Kidney capillary endothelial cell (primary cell): ENCODE measurements at regions not wholly inside any gene's neighbourhood (a gene's known extent, or its start where the extent isn't known, plus 50 kb on each side); places are given as distances from the start of the nearest gene placed in this dataset.
"Not testable (repeated sequence)": the region's sequence is repeated elsewhere in the genome, so short reads cannot be mapped to it uniquely, and the experiment has no call there.

Source experiments
- DNase-seq: peaks from one replicate; pipeline ENCODE4 v3.0.0-alpha.2; 2018; ENCODE audit warnings: low spot score

DNA sequence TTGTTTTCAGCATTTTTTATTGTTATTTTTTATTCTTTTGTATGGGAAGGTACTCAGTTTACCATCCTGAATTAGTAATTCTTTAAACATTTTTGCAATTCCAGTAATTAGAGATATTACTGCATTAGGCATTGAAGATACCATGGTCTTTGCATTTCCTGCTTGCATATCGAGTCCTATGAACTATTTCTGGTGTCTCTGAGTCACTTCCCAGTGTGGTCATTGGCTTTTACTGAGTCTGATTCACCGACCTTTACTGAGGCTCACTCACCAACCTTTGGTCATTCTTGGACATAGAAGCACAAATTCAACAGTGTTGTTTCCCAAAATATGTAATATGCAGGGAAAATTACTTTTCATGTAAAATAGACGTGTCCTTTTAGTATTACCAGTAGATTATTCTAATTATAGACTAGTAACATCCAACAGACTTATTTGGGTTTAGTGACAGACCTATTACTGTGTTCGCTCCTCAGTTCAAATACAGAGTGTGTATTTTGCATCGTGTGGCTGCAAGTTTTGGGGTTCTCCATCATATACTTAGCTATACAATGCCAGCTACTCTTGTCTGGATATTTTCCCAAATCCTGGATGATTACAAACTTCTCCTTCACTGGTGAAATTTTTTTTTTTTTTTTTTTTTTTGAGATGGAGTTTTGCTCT, 180.7 kb upstream of the PRSS1 start:
- DNase-seq = peak; percentile 89

DNA sequence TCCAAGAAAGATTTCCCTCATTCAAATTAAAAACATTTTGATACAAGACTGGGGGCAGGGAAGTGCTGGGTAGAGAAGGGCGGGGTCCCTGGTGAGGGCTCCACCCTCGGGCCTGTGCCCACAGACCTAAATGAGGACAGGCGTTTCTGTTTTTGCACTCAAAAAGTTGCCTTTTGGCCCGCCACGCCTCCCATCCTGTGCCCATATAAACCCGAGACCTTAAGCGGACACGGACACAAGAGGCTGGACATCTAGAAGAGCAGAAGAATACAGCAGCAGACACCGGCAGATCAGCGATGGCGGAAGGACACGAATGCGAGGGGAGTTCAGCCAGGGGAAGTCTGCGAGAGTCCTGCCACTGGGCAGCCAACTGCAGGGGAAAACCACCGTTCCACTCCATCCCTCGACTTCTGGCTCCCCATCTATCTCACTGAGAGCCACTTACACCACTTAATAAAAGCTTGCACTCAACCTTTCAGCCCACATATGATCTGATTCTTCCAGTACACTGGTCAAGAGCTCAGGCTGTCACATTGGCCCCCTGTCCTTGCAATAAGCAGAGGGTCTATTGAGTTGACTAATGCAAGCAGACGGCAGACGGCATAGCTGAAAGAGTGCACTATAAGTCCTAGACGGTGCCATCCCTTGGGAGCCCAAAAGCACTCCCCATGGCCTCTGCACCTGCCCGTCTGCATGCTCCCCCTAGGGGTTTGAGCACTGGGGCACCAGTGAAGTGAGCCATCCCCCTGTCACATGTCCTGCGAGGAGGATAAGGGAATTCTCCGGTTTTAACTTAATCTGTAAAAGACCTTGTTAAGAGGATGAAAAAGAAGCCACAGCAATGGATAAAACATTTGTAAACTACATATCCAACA, 181.8 kb upstream of the PRSS1 start:
- DNase-seq = no peak

DNA sequence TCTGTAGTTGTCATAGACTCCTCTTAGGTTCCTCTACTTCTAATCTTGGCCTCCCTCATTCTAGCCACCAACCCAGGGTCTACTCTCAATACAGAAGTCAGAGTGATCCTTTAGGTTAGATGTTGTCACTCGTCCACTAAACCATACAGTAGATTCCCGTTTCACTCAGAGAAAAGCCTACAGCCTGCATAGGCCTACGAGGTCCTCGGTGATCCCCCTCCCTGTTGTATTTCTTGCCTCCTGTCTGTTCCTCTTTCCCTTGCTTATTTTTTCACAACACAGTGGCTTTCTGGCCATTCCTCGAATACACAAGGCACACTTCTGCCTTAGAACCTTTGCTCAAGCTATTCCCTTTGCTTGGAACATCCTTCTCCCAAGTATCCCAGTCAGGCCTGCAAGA, 183.0 kb upstream of the PRSS1 start:
- DNase-seq = no peak

DNA sequence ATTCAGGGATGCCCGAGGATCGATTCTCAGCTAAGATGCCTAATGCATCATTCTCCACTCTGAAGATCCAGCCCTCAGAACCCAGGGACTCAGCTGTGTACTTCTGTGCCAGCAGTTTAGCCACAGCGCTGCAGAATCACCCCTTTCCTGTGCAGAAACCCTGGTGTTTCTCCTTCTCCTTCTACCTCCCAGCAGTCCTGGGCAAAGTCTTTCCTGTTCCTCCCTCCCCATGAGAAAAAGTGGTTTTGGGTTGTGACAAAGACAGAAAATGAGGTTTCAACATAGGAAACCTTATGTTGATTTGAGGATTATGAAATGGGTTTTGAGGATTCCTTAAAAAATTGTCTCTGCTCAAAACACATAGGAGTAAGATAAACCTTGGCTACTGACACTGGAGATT, 185.1 kb upstream of the PRSS1 start:
- not testable (repeated sequence) for DNase-seq

DNA sequence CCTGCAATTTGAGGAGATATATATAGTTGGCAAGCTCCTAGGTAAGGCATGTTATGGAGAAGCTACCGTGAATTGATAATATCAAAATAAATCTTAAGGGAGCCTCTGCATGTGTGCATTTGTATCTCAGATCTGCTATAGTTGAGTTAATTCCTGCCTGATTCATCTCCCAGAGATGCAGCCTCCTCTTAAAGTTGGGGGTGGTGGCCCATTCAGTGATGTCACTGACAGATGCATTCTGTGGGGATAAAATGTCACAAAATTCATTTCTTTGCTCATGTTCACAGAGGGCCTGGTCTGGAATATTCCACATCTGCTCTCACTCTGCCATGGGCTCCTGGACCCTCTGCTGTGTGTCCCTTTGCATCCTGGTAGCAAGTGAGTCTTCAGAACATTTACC, 185.8 kb upstream of the PRSS1 start:
- no peak for DNase-seq

DNA sequence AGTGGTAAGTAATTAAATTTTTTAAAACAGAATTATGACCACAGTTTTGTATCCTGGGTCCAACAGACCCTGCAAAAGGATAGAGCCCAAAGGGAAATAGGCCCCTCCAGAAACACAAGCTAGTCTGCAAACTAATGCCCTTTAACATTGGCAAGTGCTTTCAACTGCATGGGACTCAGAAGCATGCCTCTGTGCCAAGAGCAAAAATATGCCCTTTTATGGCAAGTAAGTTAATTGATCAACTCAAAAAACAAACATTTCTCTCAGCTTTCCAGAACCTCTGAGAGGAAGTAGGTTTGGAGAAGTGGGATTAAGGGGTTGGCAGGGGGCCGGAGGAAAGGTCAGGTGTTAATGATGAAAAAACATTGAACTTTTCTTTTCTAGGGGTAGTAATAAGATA, 186.6 kb upstream of the PRSS1 start:
- no peak for DNase-seq

DNA sequence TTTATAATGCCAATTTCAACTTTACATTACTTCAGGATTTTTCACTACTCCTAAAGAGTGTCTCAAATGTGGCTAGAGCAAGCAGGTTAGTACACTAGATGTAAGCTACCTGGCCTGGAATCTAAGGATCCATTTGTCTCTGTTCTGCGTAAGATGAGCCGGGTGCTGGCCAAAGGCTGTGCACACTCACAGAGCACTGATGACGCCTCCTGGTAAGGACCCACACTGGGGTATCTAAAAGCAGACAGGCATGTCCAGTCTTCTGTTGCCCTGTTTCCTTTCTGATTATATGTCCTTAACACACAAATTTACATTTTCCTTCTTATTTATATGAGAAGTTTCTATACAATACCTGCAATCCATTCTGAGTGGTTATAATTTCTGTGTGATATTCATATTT, 187.9 kb upstream of the PRSS1 start:
- DNase-seq = not testable (repeated sequence)

GRCh38 chr7:142560770-142561169, 188.5 kb upstream of the PRSS1 start:
- DNase-seq = not testable (repeated sequence)

DNA sequence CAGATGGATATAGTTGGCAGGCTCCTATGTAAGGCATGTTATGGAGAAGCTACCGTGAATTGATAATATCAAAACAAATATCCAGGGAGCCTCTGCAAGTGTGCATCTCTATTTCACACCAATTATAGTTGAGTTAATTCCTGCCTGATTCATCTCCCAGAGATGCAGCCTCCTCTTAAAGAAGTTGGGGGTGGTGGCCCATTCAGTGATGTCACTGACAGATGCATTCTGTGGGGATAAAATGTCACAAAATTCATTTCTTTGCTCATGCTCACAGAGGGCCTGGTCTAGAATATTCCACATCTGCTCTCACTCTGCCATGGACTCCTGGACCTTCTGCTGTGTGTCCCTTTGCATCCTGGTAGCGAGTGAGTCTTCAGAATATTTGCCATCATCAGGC, 189.1 kb upstream of the PRSS1 start:
- DNase-seq = no peak

- DNase-seq = peak; percentile 75
These were observed 191.2 kb upstream of the PRSS1 start for GRCh38 chr7:142557971-142558582.

DNA sequence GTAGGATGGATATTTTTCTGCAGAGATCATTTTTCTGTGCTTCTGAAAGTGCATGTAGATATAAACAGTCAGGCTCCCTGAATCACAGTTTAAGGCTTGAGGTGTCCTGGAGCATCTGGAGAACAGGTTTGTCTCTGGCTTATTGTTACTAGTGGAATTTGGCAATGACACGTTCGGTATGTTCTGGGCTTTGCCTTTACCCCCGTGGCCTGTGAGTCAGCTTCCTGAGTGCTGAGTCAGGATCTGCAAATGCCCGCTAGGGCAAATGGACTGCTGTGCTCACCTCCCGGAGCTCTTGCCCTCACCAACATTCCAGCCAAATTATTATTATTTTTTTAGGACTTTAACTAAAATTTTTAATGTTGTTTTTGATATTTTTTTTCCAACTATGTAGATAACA, 192.5 kb upstream of the PRSS1 start:
- peak; percentile 89 for DNase-seq

DNA sequence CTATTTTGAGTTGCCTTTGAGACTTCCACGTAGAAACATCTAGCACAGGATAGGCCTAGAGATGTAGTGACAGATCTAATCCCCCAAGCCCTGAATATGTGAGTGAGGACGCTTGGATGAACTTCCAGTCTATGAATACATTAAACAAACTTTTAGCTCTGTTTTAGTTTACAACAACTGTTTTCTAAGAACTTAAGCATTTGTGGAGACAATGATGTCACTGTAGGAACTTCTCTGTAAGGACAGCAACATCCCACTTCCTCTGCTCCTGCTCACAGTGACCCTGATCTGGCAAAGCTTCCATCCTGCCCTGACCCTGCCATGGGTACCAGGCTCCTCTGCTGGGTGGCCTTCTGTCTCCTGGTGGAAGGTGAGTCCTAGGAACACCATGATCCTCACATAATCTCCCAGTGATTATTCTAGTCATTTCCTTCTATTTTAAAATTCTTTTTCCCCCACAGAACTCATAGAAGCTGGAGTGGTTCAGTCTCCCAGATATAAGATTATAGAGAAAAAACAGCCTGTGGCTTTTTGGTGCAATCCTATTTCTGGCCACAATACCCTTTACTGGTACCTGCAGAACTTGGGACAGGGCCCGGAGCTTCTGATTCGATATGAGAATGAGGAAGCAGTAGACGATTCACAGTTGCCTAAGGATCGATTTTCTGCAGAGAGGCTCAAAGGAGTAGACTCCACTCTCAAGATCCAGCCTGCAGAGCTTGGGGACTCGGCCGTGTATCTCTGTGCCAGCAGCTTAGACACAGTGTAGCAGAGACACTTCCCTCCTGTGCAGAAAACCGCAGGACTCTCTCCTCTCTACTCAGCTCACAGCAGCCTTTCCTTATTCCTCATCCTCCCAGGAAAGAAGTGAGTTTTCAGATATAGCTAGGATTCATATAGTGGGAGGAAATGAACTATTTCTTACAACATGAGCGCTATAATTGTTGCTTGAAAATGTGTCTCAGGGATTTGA, 194.4 kb upstream of the PRSS1 start:
- DNase-seq = no peak

GRCh38 chr7:142553216-142553615, 196.1 kb upstream of the PRSS1 start:
- DNase-seq = no peak

- no peak for DNase-seq
These were observed 200.3 kb upstream of the PRSS1 start for GRCh38 chr7:142548978-142549377.

GRCh38 chr7:142546452-142546851, 202.8 kb upstream of the PRSS1 start:
- no peak for DNase-seq

DNA sequence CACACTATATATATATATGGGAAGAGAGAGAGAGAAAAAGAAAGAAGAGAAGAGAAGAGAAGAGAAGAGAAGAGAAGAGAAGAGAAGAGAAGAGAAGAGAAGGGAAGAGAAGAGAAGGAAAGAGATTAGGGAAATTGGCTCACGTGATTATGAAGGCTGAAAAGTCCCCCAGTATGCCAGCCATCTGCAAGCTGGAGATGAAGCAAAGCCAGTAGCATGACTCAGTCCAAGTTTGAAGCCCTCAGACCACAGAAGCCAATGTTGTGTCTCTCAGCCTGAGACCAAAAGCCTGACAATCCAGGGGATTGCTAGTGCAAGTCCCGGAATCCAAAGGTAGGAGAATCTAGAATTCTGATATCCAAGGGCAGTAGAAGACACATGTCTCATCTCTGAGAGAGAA, 206.3 kb upstream of the PRSS1 start:
- no peak for DNase-seq

GRCh38 chr7:142542105-142542504, 207.2 kb upstream of the PRSS1 start:
- no peak for DNase-seq

DNA sequence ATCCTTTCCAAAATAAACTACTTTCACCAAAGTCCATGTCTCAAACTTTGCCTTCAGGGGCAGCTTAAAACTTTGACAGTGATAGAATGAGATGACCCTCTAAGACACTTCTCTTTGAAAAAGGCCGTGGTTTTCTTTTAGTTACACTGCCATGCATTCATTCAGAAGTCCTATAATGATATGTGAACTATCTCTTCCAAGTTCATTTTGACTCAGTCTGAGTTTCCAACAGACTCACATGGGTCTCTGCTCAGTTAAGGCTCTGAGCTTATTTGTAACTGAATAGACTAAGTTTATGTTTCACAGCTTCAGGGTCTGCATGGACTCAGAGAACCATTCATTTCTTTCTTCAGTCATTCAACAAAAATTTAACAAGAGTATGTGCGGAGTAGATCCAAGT, 208.9 kb upstream of the PRSS1 start:
- DNase-seq = no peak

DNA sequence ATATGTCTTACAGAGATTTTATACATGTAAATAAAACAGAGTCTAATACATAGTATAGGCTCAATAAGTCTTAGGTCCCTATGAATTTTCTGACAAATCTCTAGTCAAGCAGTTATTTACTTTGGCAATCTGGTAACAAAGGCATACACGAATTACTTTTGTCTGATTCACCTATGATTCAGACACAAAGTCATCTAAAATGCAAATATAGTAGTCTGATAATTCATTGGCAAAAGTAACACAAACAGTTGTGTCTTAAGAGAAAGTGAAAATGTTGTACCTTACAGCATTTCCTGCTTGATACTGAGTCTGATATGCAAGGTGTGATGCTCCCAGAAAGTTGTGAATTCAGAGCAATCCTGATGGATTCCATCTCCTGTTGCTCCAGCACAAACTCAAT, 209.4 kb upstream of the PRSS1 start:
- peak; percentile 31 for DNase-seq

- no peak for DNase-seq
These were observed 211.5 kb upstream of the PRSS1 start for GRCh38 chr7:142537760-142538159.

DNA sequence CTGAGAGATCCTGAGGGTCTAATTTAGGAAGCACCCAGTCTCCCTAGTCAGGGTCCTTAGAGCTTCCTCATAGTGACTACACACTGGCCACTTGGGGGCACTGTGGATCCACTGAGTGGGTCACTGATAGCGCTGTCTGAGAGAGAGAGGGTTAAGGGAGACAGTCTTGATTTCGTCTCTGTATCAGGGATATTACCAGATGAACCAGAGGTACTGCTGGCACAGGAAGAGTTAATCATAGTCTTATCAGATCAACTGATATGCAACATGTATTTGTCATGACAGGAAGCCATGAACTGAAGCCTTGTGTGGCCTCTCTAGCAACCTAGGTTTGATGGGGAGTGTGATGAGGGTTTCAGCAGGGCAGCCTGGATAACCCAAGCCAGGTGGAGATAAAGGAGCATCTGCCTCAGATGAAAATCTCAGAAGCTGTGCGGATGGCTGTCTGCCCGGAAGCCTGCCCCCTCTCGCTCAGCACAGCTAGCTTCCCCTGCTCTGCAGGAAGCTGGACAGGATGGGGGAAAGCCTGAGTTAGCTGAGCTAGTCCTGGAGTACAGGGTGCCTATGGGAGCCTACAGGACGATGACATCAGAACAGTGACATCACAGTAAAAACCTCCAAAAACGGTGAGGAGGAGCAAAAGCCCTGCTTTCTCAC, 214.0 kb upstream of the PRSS1 start:
- DNase-seq = peak; percentile 85
